GM18951 (cell line): ENCODE measurements at regions not wholly inside any gene's neighbourhood (a gene's known extent, or its start where the extent isn't known, plus 50 kb on each side); places are given as distances from the start of the nearest gene placed in this dataset.
"Not testable (repeated sequence)": the region's sequence is repeated elsewhere in the genome, so short reads cannot be mapped to it uniquely, and the experiment has no call there.

Experiments
- POLR2A ChIP-seq: IDR thresholded peaks from 4 replicates; pipeline ENCODE4 v1.6.1; 2011; ENCODE audit warnings: mild to moderate bottlenecking; ENCODE audit not compliant: insufficient read length, insufficient read depth; ENCODE audit errors: extremely low read depth
- in situ Hi-C: fragments of 300-500 bp; cut with MboI; formaldehyde crosslinking; loops from one replicate; pipeline ENCODE4 v1.12.0; 2022; ENCODE audit warnings: low sequenced_read_pairs, mixed read lengths, inconsistent platforms; ENCODE audit not compliant: unreplicated experiment

- in situ Hi-C loops = no loop called here
- no peak for TF ChIP-seq POLR2A
These were observed 521.3 kb downstream of the UQCRFS1 start for GRCh38 chr19:28691683-28692082.

GRCh38 chr19:28689464-28689863, 523.5 kb downstream of the UQCRFS1 start:
- in situ Hi-C loops = not testable (repeated sequence)

GRCh38 chr19:28687296-28687695, 525.7 kb downstream of the UQCRFS1 start:
- in situ Hi-C loops = no loop called here
- no peak for TF ChIP-seq POLR2A

GRCh38 chr19:28686756-28687155, 526.2 kb downstream of the UQCRFS1 start:
- in situ Hi-C loops = no loop called here
- TF ChIP-seq POLR2A = no peak

GRCh38 chr19:28685802-28686201, 527.1 kb downstream of the UQCRFS1 start:
- TF ChIP-seq POLR2A = no peak
- in situ Hi-C loops = no loop called here

- in situ Hi-C loops = not testable (repeated sequence)
These were observed 527.9 kb downstream of the UQCRFS1 start for GRCh38 chr19:28685077-28685476.

- in situ Hi-C loops = no loop called here
- TF ChIP-seq POLR2A = no peak
These were observed 532.8 kb downstream of the UQCRFS1 start for GRCh38 chr19:28680111-28680510.

GRCh38 chr19:28670836-28671235, 542.1 kb downstream of the UQCRFS1 start:
- TF ChIP-seq POLR2A = no peak

GRCh38 chr19:28669804-28670203, 543.1 kb downstream of the UQCRFS1 start:
- in situ Hi-C loops = no loop called here

More at GRCh38 chr19:28670836-28671235, 542.1 kb downstream of the UQCRFS1 start:
- in situ Hi-C loops = no loop called here

GRCh38 chr19:28667348-28667977, 545.5 kb downstream of the UQCRFS1 start:
- in situ Hi-C loops = no loop called here
- no peak for TF ChIP-seq POLR2A

More at GRCh38 chr19:28669804-28670203, 543.1 kb downstream of the UQCRFS1 start:
- no peak for TF ChIP-seq POLR2A

GRCh38 chr19:28665748-28666147, 547.2 kb downstream of the UQCRFS1 start:
- in situ Hi-C loops = no loop called here
- TF ChIP-seq POLR2A = no peak

GRCh38 chr19:28656644-28657043, 556.3 kb downstream of the UQCRFS1 start:
- TF ChIP-seq POLR2A = no peak
- in situ Hi-C loops = no loop called here

GRCh38 chr19:28655054-28655453, 557.9 kb downstream of the UQCRFS1 start:
- TF ChIP-seq POLR2A = no peak
- in situ Hi-C loops = no loop called here

- no peak for TF ChIP-seq POLR2A
- in situ Hi-C loops = no loop called here
These were observed 560.2 kb downstream of the UQCRFS1 start for GRCh38 chr19:28652765-28653164.

GRCh38 chr19:28646629-28647028, 566.3 kb downstream of the UQCRFS1 start:
- in situ Hi-C loops = no loop called here

GRCh38 chr19:28644169-28644775, 568.7 kb downstream of the UQCRFS1 start:
- no peak for TF ChIP-seq POLR2A
- in situ Hi-C loops = no loop called here

More at GRCh38 chr19:28646629-28647028, 566.3 kb downstream of the UQCRFS1 start:
- TF ChIP-seq POLR2A = no peak
